Neural cell (in vitro differentiated cells): ENCODE measurements at regions not wholly inside any gene's neighbourhood (a gene's known extent, or its start where the extent isn't known, plus 50 kb on each side); places are given as distances from the start of the nearest gene placed in this dataset.

Source experiments
- CTCF ChIP-seq: fragments of 450-650 bp; IDR thresholded peaks from 2 replicates; pipeline ENCODE4 v1.5.1; 2014; ENCODE audit warnings: antibody characterized with exemption, mild to moderate bottlenecking, moderate library complexity; ENCODE audit not compliant: poor library complexity, severe bottlenecking
- TAF1 ChIP-seq: IDR thresholded peaks from 2 replicates; pipeline ENCODE4 v1.6.1; 2012; ENCODE audit warnings: low read depth

- no peak for TF ChIP-seq CTCF
- no peak for TF ChIP-seq TAF1
Measured at GRCh38 chr5:156153602-156154001, 173.4 kb upstream of the SGCD start.
